Epidermal melanocyte (primary cell): ENCODE measurements at regions not wholly inside any gene's neighbourhood (a gene's known extent, or its start where the extent isn't known, plus 50 kb on each side); places are given as distances from the start of the nearest gene placed in this dataset.
"Not testable (repeated sequence)": the region's sequence is repeated elsewhere in the genome, so short reads cannot be mapped to it uniquely, and the experiment has no call there.

Experiments used
- DNase-seq: peaks from one replicate; pipeline ENCODE4 v3.0.0; 2011; ENCODE audit warnings: low spot score; ENCODE audit not compliant: insufficient read length

GRCh38 chr5:105638437-105638836, 2032.3 kb downstream of the EFNA5 start:
- no peak for DNase-seq

- no peak for DNase-seq
These were observed 2038.7 kb downstream of the EFNA5 start for GRCh38 chr5:105632043-105632442.

- no peak for DNase-seq
These were observed 2039.9 kb downstream of the EFNA5 start for GRCh38 chr5:105630803-105631202.

- no peak for DNase-seq
These were observed 2051.0 kb downstream of the EFNA5 start for GRCh38 chr5:105619725-105620124.

GRCh38 chr5:105617436-105618215, 2053.1 kb downstream of the EFNA5 start:
- DNase-seq = no peak

- no peak for DNase-seq
These were observed 2054.0 kb upstream of the NUDT12 start for GRCh38 chr5:105616599-105616998.

- DNase-seq = not testable (repeated sequence)
These were observed 2039.8 kb upstream of the NUDT12 start for GRCh38 chr5:105602406-105602805.

- DNase-seq = no peak
These were observed 2030.6 kb upstream of the NUDT12 start for GRCh38 chr5:105593011-105593760.

GRCh38 chr5:105587963-105588662, 2025.5 kb upstream of the NUDT12 start:
- DNase-seq = no peak

GRCh38 chr5:105581988-105582690, 2019.5 kb upstream of the NUDT12 start:
- DNase-seq = no peak

GRCh38 chr5:105573575-105573974, 2011.0 kb upstream of the NUDT12 start:
- DNase-seq = no peak

GRCh38 chr5:105565531-105565930, 2002.9 kb upstream of the NUDT12 start:
- DNase-seq = no peak

GRCh38 chr5:105563842-105564241, 2001.3 kb upstream of the NUDT12 start:
- DNase-seq = no peak

GRCh38 chr5:105554568-105555169, 1992.1 kb upstream of the NUDT12 start:
- DNase-seq = no peak

- DNase-seq = no peak
These were observed 1981.7 kb upstream of the NUDT12 start for GRCh38 chr5:105544300-105544699.

- DNase-seq = no peak
These were observed 1974.1 kb upstream of the NUDT12 start for GRCh38 chr5:105536675-105537074.

GRCh38 chr5:105530716-105531261, 1968.2 kb upstream of the NUDT12 start:
- no peak for DNase-seq

GRCh38 chr5:105529851-105530250, 1967.3 kb upstream of the NUDT12 start:
- no peak for DNase-seq

GRCh38 chr5:105508519-105508918, 1945.9 kb upstream of the NUDT12 start:
- no peak for DNase-seq

- DNase-seq = no peak
These were observed 1944.2 kb upstream of the NUDT12 start for GRCh38 chr5:105506692-105507277.
